CD4-positive, alpha-beta T cell (primary cell): ENCODE measurements at regions not wholly inside any gene's neighbourhood (a gene's known extent, or its start where the extent isn't known, plus 50 kb on each side); places are given as distances from the start of the nearest gene placed in this dataset.

Source experiments
- ATAC-seq: fragments of 200-7000 bp; cut with Tn5 transposase; one replicate; pipeline ENCODE4 v1.10.0; 2022; ENCODE audit warnings: mild to moderate bottlenecking; ENCODE audit not compliant: poor library complexity
- CTCF ChIA-PET: fragments of 350-600 bp; sonication (Branson Sonifier 250); formaldehyde crosslinking; loops from one replicate; lab custom pipeline; 2021; ENCODE audit warnings: antibody characterized with exemption, inconsistent platforms; lab: Charles Lee
- POLR2A ChIA-PET: fragments of 350-600 bp; sonication (Branson Sonifier 250); formaldehyde crosslinking; loops from one replicate; lab custom pipeline; 2021; ENCODE audit warnings: antibody characterized with exemption, inconsistent platforms; lab: Charles Lee
- DNase-seq, 14 experiments: peaks; one replicate each; pipeline ENCODE4 v3.0.0-alpha.2; 2013 to 2020; ENCODE audit warnings: mixed read lengths in 2 of 14
- H3K27ac ChIP-seq, 2 donors: one replicate each; pipeline versions ENCODE4 v1.5.1 to v1.7.0; 2013; ENCODE audit warnings: low read length in 2 of 2, low read depth in 1 of 2, mild to moderate bottlenecking in 1 of 2
- H3K27me3 ChIP-seq, 2 experiments: 1 replicate in 1 of 2; 2 replicates in 1 of 2; pipeline versions ENCODE4 v1.6.1 to v1.7.0; 2013; ENCODE audit warnings: low read length in 2 of 2, control low read depth in 1 of 2, mild to moderate bottlenecking in 1 of 2, moderate library complexity in 1 of 2; ENCODE audit not compliant: insufficient read depth in 2 of 2, control insufficient read depth in 1 of 2
- H3K36me3 ChIP-seq: one replicate; pipeline ENCODE4 v1.6.1; 2013; ENCODE audit warnings: low read length, control low read depth; ENCODE audit not compliant: insufficient read depth
- H3K4me1 ChIP-seq: one replicate; pipeline ENCODE4 v1.6.1; 2013; ENCODE audit warnings: low read length, control low read depth; ENCODE audit not compliant: insufficient read depth
- H3K4me3 ChIP-seq: one replicate; pipeline ENCODE4 v1.5.1; 2013; ENCODE audit warnings: mild to moderate bottlenecking, low read length, moderate library complexity
- H3K9me3 ChIP-seq, 2 experiments: 1 replicate in 1 of 2; 2 replicates in 1 of 2; pipeline versions ENCODE4 v1.6.1 to v1.7.0; 2013; ENCODE audit warnings: low read length in 2 of 2, mild to moderate bottlenecking in 2 of 2, control low read depth in 1 of 2, moderate library complexity in 1 of 2; ENCODE audit not compliant: control insufficient read depth in 1 of 2, insufficient read depth in 1 of 2
- H3K27ac Mint-ChIP-seq: one replicate; pipeline ENCODE4 v1.8.0; 2020; ENCODE audit warnings: mixed read lengths
- H3K27me3 Mint-ChIP-seq: one replicate; pipeline ENCODE4 v1.8.0; 2021; ENCODE audit warnings: mixed read lengths
- H3K36me3 Mint-ChIP-seq: one replicate; pipeline ENCODE4 v1.8.0; 2021; ENCODE audit warnings: low read depth, mixed read lengths
- H3K4me1 Mint-ChIP-seq: one replicate; pipeline ENCODE4 v1.8.0; 2021; ENCODE audit warnings: low read depth, mixed read lengths
- H3K4me3 Mint-ChIP-seq: one replicate; pipeline ENCODE4 v1.8.0; 2020; ENCODE audit warnings: mild to moderate bottlenecking, mixed read lengths
- H3K9me3 Mint-ChIP-seq: one replicate; pipeline ENCODE4 v1.8.0; 2020; ENCODE audit warnings: mixed read lengths
- intact Hi-C, 2 experiments: fragments of 100-400 bp; cut with DNase I in 1 of 2; cut with micrococcal nuclease in 1 of 2; formaldehyde crosslinking; loops; one replicate each; pipeline versions ENCODE4 v1.15.1 to v1.9.0; 2023 to 2025; cut with DNase I, micrococcal nuclease
- TF ChIP-seq, protein P1 (sequence below): fragments of 200-600 bp; IDR thresholded peaks from one replicate; pipeline ENCODE4 v1.8.0; 2022; ENCODE audit warnings: antibody characterized with exemption, mild to moderate bottlenecking

DNA sequence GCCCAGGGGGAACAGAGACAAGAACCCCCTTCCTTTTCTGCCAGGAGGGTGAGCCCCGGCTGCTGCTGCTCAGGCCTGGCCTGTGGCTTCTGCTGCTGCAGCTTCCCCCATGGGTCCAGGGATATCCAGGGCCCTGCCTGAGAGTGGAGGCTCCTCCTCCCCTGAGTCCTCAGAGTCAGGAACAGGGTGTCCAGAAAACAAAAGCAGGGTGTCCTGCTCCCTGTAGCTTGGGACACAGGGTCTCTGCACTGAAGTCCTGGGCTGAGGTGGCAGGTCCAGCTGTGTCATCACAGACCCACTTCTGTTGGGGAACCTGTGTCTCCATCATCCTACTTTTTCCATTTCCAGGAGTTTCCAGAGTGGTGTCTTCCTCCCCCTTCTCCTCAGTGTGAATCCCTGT lies 76.1 kb downstream of the ZNF280B start:
- Mint-ChIP-seq H3K27ac (no peak overlapping the region), H3K9me3 (no peaks in the 10 kb centered on the region), H3K4me3 (no peak overlapping the region), H3K4me1 (no peaks in the 10 kb centered on the region), H3K27me3 (peaks cover 20% of the 10 kb centered on the region), H3K36me3 (no peaks in the 10 kb centered on the region)
- DNase-seq, result no peak
- H3K27ac ChIP-seq, result no peak overlapping the region
- H3K36me3 ChIP-seq, result no peaks in the 10 kb centered on the region
- H3K27me3 ChIP-seq, result peaks cover 0 to under 1% of the 10 kb centered on the region in 2 experiments
- H3K4me1 ChIP-seq, result no peaks in the 10 kb centered on the region
- ChIA-PET POLR2A (no interaction called here), CTCF (interaction anchor here (0.6 kb wide), 1 partner anchor 25 kb away, joined by 3 read pairs; no protein-coding TSS in a partner anchor)
- no peaks in the 10 kb centered on the region for H3K9me3 ChIP-seq
- H3K4me3 ChIP-seq, result no peak overlapping the region
- TF ChIP-seq, protein P1, sequence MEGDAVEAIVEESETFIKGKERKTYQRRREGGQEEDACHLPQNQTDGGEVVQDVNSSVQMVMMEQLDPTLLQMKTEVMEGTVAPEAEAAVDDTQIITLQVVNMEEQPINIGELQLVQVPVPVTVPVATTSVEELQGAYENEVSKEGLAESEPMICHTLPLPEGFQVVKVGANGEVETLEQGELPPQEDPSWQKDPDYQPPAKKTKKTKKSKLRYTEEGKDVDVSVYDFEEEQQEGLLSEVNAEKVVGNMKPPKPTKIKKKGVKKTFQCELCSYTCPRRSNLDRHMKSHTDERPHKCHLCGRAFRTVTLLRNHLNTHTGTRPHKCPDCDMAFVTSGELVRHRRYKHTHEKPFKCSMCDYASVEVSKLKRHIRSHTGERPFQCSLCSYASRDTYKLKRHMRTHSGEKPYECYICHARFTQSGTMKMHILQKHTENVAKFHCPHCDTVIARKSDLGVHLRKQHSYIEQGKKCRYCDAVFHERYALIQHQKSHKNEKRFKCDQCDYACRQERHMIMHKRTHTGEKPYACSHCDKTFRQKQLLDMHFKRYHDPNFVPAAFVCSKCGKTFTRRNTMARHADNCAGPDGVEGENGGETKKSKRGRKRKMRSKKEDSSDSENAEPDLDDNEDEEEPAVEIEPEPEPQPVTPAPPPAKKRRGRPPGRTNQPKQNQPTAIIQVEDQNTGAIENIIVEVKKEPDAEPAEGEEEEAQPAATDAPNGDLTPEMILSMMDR, result no peak
- ATAC-seq, result no peak
- intact Hi-C loops, result no loop called here

GRCh38 chr22:22432937-22433336 lies 75.6 kb downstream of the ZNF280B start:
- intact Hi-C loops, result no loop called here
- no peak overlapping the region for H3K27ac Mint-ChIP-seq
- TF ChIP-seq, protein P1, result no peak
- Histone ChIP-seq H3K9me3 (no peaks in the 10 kb centered on the region), H3K27me3 (peaks cover under 1 to 4% of the 10 kb centered on the region in 2 experiments), H3K4me1 (no peaks in the 10 kb centered on the region), H3K4me3 (no peak overlapping the region), H3K27ac (no peak overlapping the region), H3K36me3 (no peaks in the 10 kb centered on the region)
- no peaks in the 10 kb centered on the region for H3K36me3 Mint-ChIP-seq
- DNase-seq (no peak), ATAC-seq (no peak)
- ChIA-PET POLR2A (no interaction called here), CTCF (no interaction called here)
- H3K27me3 Mint-ChIP-seq, result peaks cover 24% of the 10 kb centered on the region
- no peaks in the 10 kb centered on the region for H3K9me3 Mint-ChIP-seq
- no peak overlapping the region for H3K4me3 Mint-ChIP-seq
- no peaks in the 10 kb centered on the region for H3K4me1 Mint-ChIP-seq

GRCh38 chr22:22433770-22434169 lies 74.8 kb downstream of the ZNF280B start:
- TF ChIP-seq, protein P1, result no peak
- H3K36me3 ChIP-seq, result no peaks in the 10 kb centered on the region
- ATAC-seq (no peak), DNase-seq (no peak)
- ChIA-PET POLR2A (no interaction called here), CTCF (no interaction called here)
- Mint-ChIP-seq H3K27me3 (peaks cover 33% of the 10 kb centered on the region), H3K36me3 (no peaks in the 10 kb centered on the region), H3K27ac (no peak overlapping the region), H3K4me1 (no peaks in the 10 kb centered on the region), H3K9me3 (no peaks in the 10 kb centered on the region), H3K4me3 (no peak overlapping the region)
- intact Hi-C loops, result no loop called here
- H3K27me3 ChIP-seq, result peaks cover 3 to 7% of the 10 kb centered on the region in 2 experiments
- no peaks in the 10 kb centered on the region for H3K4me1 ChIP-seq
- H3K4me3 ChIP-seq, result no peak overlapping the region
- no peaks in the 10 kb centered on the region for H3K9me3 ChIP-seq
- H3K27ac ChIP-seq, result no peak overlapping the region
